AG09319 (cell line): ENCODE measurements at regions not wholly inside any gene's neighbourhood (a gene's known extent, or its start where the extent isn't known, plus 50 kb on each side); places are given as distances from the start of the nearest gene placed in this dataset.
"Not testable (repeated sequence)": the region's sequence is repeated elsewhere in the genome, so short reads cannot be mapped to it uniquely, and the experiment has no call there.

Experiments used
- DNase-seq: peaks from one replicate; pipeline ENCODE4 v3.0.0-alpha.2; 2010; ENCODE audit warnings: low read depth; ENCODE audit errors: extremely low read depth
- TF ChIP-seq, protein P1 (sequence below): IDR thresholded peaks from 2 replicates; pipeline ENCODE4 v1.5.1; 2011; ENCODE audit warnings: low read depth, mild to moderate bottlenecking, inconsistent platforms, low read length, moderate library complexity

GRCh38 chr2:226098861-226099745 is 699.6 kb downstream of the NYAP2 start:
- no peak for DNase-seq
- TF ChIP-seq, protein P1, sequence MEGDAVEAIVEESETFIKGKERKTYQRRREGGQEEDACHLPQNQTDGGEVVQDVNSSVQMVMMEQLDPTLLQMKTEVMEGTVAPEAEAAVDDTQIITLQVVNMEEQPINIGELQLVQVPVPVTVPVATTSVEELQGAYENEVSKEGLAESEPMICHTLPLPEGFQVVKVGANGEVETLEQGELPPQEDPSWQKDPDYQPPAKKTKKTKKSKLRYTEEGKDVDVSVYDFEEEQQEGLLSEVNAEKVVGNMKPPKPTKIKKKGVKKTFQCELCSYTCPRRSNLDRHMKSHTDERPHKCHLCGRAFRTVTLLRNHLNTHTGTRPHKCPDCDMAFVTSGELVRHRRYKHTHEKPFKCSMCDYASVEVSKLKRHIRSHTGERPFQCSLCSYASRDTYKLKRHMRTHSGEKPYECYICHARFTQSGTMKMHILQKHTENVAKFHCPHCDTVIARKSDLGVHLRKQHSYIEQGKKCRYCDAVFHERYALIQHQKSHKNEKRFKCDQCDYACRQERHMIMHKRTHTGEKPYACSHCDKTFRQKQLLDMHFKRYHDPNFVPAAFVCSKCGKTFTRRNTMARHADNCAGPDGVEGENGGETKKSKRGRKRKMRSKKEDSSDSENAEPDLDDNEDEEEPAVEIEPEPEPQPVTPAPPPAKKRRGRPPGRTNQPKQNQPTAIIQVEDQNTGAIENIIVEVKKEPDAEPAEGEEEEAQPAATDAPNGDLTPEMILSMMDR: no peak

GRCh38 chr2:226095058-226095457 is 695.5 kb downstream of the NYAP2 start:
- no peak for DNase-seq
- TF ChIP-seq, protein P1: no peak

GRCh38 chr2:226093364-226093763 is 693.9 kb downstream of the NYAP2 start:
- DNase-seq: no peak

DNA sequence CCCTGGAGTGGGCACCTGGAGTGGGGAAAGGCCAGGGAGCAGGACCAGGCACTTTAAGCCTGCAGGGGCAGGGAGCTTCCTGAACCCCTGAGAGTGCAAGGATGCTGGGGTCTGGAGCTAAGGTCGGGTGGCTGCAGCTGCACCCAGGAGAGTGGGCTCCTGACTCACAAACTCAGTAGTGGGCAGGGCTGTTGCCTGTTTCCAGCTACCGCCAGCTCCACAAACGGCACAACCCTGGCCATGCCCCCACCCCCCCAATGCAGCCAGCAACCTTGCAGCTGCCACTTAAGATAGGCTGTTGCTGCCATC is 688.8 kb downstream of the NYAP2 start:
- TF ChIP-seq, protein P1: no peak

More at GRCh38 chr2:226093364-226093763, 693.9 kb downstream of the NYAP2 start:
- TF ChIP-seq, protein P1: no peak

DNA sequence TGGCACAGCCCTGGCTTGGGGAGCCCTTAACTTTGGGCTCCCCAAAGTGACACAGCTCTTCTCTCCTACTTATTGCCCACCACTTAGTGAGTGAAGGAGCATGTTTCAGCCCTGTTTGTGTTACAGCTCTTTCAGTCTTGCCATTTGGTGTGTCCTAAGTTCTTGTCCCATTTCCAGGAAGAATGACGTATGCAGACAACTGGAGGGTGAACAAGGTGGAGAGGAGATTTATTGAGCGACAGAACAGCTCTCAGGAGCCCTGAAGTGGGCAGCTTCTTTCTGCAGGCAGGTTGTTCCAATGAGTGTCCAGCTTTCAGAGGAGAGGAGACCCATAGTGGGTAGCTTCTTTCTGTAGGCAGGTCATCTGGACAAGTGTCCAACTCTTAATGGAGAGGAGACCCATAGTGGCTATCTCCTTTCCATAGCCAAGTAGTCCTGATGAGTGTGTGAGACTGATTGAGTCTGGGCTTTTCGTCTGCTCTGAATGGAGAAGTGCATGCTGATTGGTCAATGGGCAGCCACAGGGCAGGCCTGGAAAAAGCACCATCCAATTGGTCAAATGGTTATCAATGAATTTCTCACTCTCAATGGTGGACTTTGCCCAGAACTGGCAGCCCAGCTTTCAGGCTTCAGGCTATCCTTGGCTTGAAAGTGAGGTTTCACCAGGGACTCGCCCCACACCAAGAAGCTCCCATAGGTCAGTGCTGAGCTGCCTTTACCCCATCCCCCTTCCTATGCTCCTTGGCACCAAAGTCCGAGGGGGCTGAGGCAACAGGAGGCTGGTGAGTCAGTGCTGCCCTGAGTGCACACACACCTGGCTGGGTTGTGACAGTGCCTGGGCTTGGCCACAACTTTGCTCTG is 688.2 kb downstream of the NYAP2 start:
- no peak for DNase-seq
- TF ChIP-seq, protein P1: no peak

More for the DNA sequence above, 688.8 kb downstream of the NYAP2 start:
- DNase-seq: no peak

GRCh38 chr2:226087051-226087450 is 687.5 kb downstream of the NYAP2 start:
- TF ChIP-seq, protein P1: no peak
- DNase-seq: no peak

GRCh38 chr2:226086190-226086589 is 686.7 kb downstream of the NYAP2 start:
- TF ChIP-seq, protein P1: no peak
- no peak for DNase-seq

DNA sequence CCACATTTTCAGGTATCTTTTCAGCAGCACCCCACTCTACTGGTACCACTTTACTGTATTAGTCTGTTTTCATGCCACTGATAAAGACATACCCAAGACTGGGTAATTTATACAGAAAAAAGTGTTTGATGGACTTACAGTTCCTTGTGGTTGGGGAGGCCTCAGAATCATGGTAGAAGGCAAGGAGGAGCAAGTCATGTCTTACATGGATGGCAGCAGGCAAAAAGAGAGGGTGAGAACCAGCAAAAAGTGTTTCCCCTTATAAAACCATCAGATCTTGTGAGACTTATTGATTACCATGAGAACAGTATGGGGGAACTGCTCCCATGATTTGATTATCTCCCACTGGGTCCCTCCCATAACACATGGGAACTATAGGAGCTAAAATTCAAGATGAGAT is 685.9 kb downstream of the NYAP2 start:
- not testable (repeated sequence) for DNase-seq
